GM18907 (cell line): ENCODE measurements at regions not wholly inside any gene's neighbourhood (a gene's known extent, or its start where the extent isn't known, plus 50 kb on each side); places are given as distances from the start of the nearest gene placed in this dataset.
"Not testable (repeated sequence)": the region's sequence is repeated elsewhere in the genome, so short reads cannot be mapped to it uniquely, and the experiment has no call there.

Experiments used
- ATAC-seq: cut with Tn5 transposase; IDR thresholded peaks from one replicate; pipeline ENCODE4 v1.9.1; 2021; ENCODE audit warnings: mild to moderate bottlenecking, moderate library complexity; ENCODE audit not compliant: unreplicated experiment

GRCh38 chr9:75274781-75275180, 186.5 kb downstream of the OSTF1 start:
- ATAC-seq = no peak

- ATAC-seq = no peak
These were observed 193.7 kb downstream of the OSTF1 start for GRCh38 chr9:75282047-75282446.

- no peak for ATAC-seq
These were observed 201.0 kb downstream of the OSTF1 start for GRCh38 chr9:75289332-75289731.

GRCh38 chr9:75299324-75299723, 211.0 kb downstream of the OSTF1 start:
- ATAC-seq = no peak

- ATAC-seq = no peak
These were observed 245.3 kb downstream of the OSTF1 start for GRCh38 chr9:75333624-75334023.

- no peak for ATAC-seq
These were observed 270.5 kb downstream of the OSTF1 start for GRCh38 chr9:75358846-75359245.

GRCh38 chr9:75359638-75360037, 271.3 kb downstream of the OSTF1 start:
- no peak for ATAC-seq

GRCh38 chr9:75360252-75360651, 271.9 kb downstream of the OSTF1 start:
- ATAC-seq = no peak

GRCh38 chr9:75362446-75362845, 274.1 kb downstream of the OSTF1 start:
- not testable (repeated sequence) for ATAC-seq

GRCh38 chr9:75365196-75365595, 276.9 kb downstream of the OSTF1 start:
- ATAC-seq = no peak

- ATAC-seq = no peak
These were observed 281.7 kb downstream of the OSTF1 start for GRCh38 chr9:75369989-75370388.

GRCh38 chr9:75372499-75373268, 284.4 kb downstream of the OSTF1 start:
- ATAC-seq = no peak

GRCh38 chr9:75376680-75377254, 288.5 kb downstream of the OSTF1 start:
- ATAC-seq = no peak

- no peak for ATAC-seq
These were observed 289.7 kb downstream of the OSTF1 start for GRCh38 chr9:75378036-75378435.

GRCh38 chr9:75378926-75379325, 290.6 kb downstream of the OSTF1 start:
- no peak for ATAC-seq

GRCh38 chr9:75382126-75382525, 293.8 kb downstream of the OSTF1 start:
- ATAC-seq = no peak

GRCh38 chr9:75383420-75384034, 295.2 kb downstream of the OSTF1 start:
- not testable (repeated sequence) for ATAC-seq

- no peak for ATAC-seq
These were observed 296.9 kb downstream of the OSTF1 start for GRCh38 chr9:75385236-75385635.

GRCh38 chr9:75389101-75389500, 300.8 kb downstream of the OSTF1 start:
- no peak for ATAC-seq

- no peak for ATAC-seq
These were observed 302.6 kb downstream of the OSTF1 start for GRCh38 chr9:75390951-75391350.

GRCh38 chr9:75391497-75391896, 303.2 kb downstream of the OSTF1 start:
- ATAC-seq = no peak

GRCh38 chr9:75395336-75395735, 307.0 kb downstream of the OSTF1 start:
- ATAC-seq = no peak
